ENCODE measurements at regions not wholly inside any gene's neighbourhood (a gene's known extent, or its start where the extent isn't known, plus 50 kb on each side); places are given as distances from the start of the nearest gene placed in this dataset.

DNA sequence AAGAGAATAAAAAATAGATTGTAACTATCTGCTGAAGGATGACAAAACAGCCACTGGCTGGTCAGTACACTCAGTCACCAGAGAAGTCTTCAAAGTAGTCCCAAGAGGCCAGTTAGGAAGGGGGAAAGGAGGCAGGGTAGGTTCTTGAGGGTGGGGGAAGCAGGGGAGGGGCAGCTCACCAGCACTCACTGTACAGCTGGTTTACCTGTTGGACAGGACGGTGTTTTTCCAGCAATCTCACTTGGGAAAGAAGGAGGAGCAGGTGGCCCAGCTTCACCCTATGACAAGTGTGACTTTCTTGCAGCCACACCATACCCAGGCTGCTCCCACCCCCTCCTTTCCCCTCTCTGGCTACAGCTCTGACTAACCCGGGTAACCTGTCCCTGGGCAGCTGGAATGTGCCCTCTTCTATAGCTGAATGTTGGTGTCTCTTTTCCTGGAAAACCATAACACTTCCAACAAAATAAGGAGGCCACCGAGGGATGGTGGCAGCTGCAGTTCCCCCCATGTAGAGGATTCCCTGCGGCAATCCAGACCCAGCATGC is 203.4 kb upstream of the NSMCE3 start:
- Mint-ChIP-seq H3K27ac (no peak overlapping the region), H3K27me3 (no peaks in the 10 kb centered on the region)
- DNase-seq: no peak

DNA sequence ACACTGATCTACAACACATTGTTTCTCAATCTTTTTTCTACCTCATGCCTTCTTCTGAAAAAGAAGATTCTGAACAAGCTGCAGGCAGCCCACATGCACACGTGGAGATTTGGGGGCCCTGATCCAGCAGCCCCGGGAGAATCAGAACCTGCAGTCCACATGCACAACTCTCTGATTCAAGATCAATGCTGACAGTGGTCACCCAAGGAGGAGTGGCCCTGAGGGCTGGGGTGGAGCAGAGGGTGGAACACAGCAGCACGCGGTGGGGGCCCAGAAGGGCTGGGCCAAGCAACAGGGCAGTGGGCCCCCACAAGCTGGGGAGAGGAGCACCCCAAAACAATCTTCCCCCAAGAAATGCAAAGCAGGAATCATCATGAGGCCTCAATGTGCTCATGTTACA is 202.1 kb upstream of the NSMCE3 start:
- no peaks in the 10 kb centered on the region for H3K4me1 Mint-ChIP-seq (ENCODE audit: low read depth)
- DNase-seq: no peak
- H3K27ac Mint-ChIP-seq: no peak overlapping the region
- peaks cover 9% of the 10 kb centered on the region for H3K27me3 Mint-ChIP-seq
- H3K9me3 Mint-ChIP-seq: no peaks in the 10 kb centered on the region
- H3K36me3 Mint-ChIP-seq (ENCODE audit: low read depth): no peaks in the 10 kb centered on the region
- H3K4me3 Mint-ChIP-seq: no peak overlapping the region

More for the DNA sequence above, 203.4 kb upstream of the NSMCE3 start:
- H3K4me1 Mint-ChIP-seq (ENCODE audit: low read depth): no peaks in the 10 kb centered on the region
- no peak overlapping the region for H3K4me3 Mint-ChIP-seq
- no peaks in the 10 kb centered on the region for H3K9me3 Mint-ChIP-seq
- H3K36me3 Mint-ChIP-seq (ENCODE audit: low read depth): no peaks in the 10 kb centered on the region

DNA sequence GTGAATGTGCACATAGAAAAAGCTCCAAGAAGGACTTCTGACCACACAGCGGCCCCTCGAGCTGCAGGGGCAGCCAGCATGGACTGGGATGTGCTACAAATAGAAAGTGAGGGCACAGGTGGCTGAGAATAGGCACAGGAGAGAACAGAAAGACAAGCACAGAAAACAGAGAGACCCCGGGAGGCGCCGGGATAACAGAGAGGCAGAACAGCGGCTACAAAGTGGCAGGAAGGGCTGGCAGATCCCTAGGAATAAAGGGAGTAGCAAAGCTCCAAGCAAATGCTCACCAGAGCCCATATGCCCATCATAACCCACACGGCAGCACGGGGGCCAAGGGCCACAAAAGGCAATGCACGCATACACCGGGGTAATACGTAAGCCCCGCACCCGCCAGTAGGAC is 201.7 kb upstream of the NSMCE3 start:
- DNase-seq: no peak
- Mint-ChIP-seq H3K27me3 (peaks cover 9% of the 10 kb centered on the region), H3K4me1 (ENCODE audit: low read depth) (no peaks in the 10 kb centered on the region), H3K4me3 (no peak overlapping the region), H3K9me3 (no peaks in the 10 kb centered on the region), H3K36me3 (ENCODE audit: low read depth) (no peaks in the 10 kb centered on the region), H3K27ac (no peak overlapping the region)

DNA sequence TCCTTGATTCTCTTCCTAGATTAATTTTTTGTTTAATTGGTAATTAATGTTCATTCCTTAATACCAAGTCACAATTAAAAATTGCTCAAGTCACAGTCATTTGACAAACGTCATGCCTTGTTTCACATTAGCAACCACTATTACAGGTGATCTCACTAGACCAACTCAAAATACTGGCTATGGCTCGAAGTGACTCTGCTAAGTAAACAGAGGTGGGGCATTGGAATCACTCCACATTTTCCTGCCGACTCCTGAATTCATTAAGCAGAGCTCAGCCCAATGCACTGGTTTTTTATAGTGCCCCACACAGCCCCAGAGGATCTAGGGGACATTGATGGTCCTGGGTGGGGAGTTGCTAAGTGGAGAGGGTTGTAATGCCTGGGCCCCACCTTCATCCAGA is 201.2 kb upstream of the NSMCE3 start:
- H3K9me3 Mint-ChIP-seq: no peaks in the 10 kb centered on the region
- H3K4me1 Mint-ChIP-seq (ENCODE audit: low read depth): no peaks in the 10 kb centered on the region
- no peak overlapping the region for H3K27ac Mint-ChIP-seq
- no peak for DNase-seq
- peaks cover 13% of the 10 kb centered on the region for H3K27me3 Mint-ChIP-seq
- H3K36me3 Mint-ChIP-seq (ENCODE audit: low read depth): no peaks in the 10 kb centered on the region
- H3K4me3 Mint-ChIP-seq: no peak overlapping the region

DNA sequence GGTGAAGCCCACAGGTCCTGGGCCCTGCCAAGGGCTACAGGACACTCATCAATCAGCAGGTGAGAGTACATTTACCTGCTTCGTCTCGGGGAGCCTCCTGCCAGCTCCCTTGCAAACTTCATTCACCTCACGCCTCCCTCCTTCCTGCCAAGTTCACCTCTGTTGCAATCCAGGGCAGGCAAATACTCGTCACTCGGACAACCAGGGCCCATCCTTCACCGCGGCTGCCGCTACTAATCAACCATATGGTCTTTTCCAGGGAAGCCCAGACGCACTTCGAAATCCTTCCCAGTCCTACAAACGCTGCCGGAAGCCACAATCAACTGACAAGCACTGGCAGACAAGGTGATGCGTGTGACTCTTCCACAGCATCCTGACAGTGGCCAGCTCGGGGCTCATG is 200.7 kb upstream of the NSMCE3 start:
- Mint-ChIP-seq H3K36me3 (ENCODE audit: low read depth) (no peaks in the 10 kb centered on the region), H3K4me3 (no peak overlapping the region), H3K4me1 (ENCODE audit: low read depth) (no peaks in the 10 kb centered on the region), H3K27me3 (peaks cover 13% of the 10 kb centered on the region), H3K9me3 (no peaks in the 10 kb centered on the region), H3K27ac (no peak overlapping the region)
- DNase-seq: no peak

DNA sequence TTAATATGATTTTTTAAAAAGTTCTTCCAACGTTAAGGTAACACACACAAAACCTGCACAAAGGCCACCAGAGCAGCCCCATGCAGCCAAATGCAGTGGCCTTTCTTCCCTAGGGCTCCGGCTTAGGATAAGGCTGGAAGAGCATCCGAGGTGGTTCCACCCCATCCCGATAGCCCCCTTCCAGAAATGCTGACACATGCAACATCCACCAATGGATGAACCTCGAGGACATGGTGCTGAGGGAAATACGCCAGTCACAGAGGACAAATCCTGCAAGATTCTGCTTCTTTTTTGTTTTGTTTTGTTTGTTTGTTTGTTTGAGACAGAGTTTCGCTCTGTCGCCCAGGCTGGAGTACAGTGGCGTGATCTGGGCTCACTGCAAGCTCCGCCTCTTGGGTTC is 199.3 kb upstream of the NSMCE3 start:
- no peaks in the 10 kb centered on the region for H3K36me3 Mint-ChIP-seq (ENCODE audit: low read depth)
- no peak overlapping the region for H3K4me3 Mint-ChIP-seq
- DNase-seq: no peak
- no peaks in the 10 kb centered on the region for H3K9me3 Mint-ChIP-seq
- H3K27me3 Mint-ChIP-seq: peaks cover 13% of the 10 kb centered on the region
- no peaks in the 10 kb centered on the region for H3K4me1 Mint-ChIP-seq (ENCODE audit: low read depth)
- H3K27ac Mint-ChIP-seq: no peak overlapping the region

DNA sequence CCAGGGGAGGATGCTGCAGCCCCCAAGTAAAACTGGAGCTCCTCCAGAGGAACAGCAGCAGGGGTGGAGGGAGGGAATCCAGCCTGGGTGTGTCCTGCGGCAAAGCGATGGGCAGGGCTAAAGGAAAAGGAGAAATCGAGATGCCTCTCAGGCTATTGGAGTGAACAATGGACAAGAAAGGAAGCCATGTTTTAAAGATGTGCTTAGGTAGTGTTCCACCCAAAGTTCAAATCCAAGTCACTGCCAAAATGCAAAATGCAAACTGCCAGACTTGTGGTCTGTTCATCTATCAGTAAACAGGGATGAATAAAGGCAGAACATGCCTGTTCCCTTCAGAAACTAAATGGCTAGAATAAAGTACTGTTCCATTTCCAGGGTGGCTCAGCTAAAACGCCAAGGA is 197.5 kb upstream of the NSMCE3 start:
- H3K9me3 Mint-ChIP-seq: no peaks in the 10 kb centered on the region
- H3K36me3 Mint-ChIP-seq (ENCODE audit: low read depth): no peaks in the 10 kb centered on the region
- DNase-seq: no peak
- no peak overlapping the region for H3K4me3 Mint-ChIP-seq
- H3K4me1 Mint-ChIP-seq (ENCODE audit: low read depth): no peaks in the 10 kb centered on the region
- H3K27ac Mint-ChIP-seq: no peak overlapping the region
- peaks cover 13% of the 10 kb centered on the region for H3K27me3 Mint-ChIP-seq

DNA sequence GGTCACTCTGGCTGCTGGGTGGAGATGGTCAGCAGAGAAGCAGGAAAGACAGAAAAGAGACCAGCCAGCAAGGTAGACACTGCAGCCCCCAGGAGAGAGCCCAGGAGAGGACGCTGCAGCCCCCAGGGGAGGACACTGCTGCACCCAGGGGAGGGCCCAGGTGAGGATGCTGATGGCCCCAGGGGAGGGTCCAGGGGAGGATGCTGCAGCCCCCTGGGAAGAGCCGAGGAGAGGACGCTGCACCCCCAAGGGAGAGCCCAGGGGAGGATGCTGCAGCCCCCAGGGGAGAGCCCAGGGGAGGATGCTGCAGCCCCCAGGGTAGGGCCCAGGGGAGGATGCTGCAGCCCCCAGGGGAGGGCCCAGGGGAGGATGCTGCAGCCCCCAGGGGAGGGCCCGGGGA is 196.7 kb upstream of the NSMCE3 start:
- H3K9me3 Mint-ChIP-seq: no peaks in the 10 kb centered on the region
- H3K36me3 Mint-ChIP-seq (ENCODE audit: low read depth): no peaks in the 10 kb centered on the region
- no peak overlapping the region for H3K27ac Mint-ChIP-seq
- no peak overlapping the region for H3K4me3 Mint-ChIP-seq
- H3K4me1 Mint-ChIP-seq (ENCODE audit: low read depth): no peaks in the 10 kb centered on the region
- H3K27me3 Mint-ChIP-seq: peaks cover 13% of the 10 kb centered on the region
- no peak for DNase-seq

DNA sequence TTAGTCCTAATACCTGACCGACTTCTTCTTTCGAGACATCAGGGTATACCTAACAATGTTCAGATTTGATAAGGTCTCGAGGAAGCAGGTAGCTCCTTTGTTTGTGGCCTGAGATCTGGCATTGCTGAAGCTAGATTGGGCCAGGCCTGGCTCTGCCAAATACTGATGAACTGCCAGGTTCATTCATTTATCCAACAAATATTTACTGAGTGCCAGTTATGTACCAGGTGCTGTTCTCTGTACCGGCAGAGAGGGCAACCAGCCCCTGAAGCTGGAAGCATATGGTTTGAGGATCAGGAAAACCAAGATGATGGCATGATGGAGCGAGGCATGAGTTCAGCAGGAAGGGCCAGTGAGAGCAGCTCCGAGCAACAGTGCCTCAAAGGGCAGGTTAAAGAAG is 196.2 kb upstream of the NSMCE3 start:
- no peak overlapping the region for H3K4me3 Mint-ChIP-seq
- H3K27ac Mint-ChIP-seq: no peak overlapping the region
- peaks cover 13% of the 10 kb centered on the region for H3K27me3 Mint-ChIP-seq

DNA sequence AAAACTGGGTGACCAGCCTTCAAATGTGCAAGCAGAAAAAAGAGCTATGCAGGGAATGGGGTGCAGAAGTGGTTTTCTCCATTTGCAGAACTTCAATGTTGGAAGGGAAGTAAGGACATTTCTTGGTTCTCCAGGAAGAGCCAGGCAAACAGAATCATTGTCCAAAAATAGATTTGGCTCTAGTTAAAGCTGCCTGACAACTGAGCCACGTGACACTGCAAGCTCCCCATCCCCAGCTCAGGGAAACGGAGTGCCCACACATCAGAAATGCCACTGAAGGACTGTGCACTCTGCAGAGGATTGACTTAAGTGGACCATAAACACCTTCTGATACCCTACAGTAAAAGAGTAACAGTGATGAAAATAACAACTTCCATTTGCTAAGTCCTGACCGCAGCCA is 195.6 kb upstream of the NSMCE3 start:
- Mint-ChIP-seq H3K9me3 (no peaks in the 10 kb centered on the region), H3K27me3 (peaks cover 13% of the 10 kb centered on the region), H3K4me3 (no peak overlapping the region), H3K36me3 (ENCODE audit: low read depth) (no peaks in the 10 kb centered on the region), H3K27ac (no peak overlapping the region), H3K4me1 (ENCODE audit: low read depth) (no peaks in the 10 kb centered on the region)
- no peak for DNase-seq

More for the DNA sequence above, 196.2 kb upstream of the NSMCE3 start:
- Mint-ChIP-seq H3K4me1 (ENCODE audit: low read depth) (no peaks in the 10 kb centered on the region), H3K9me3 (no peaks in the 10 kb centered on the region), H3K36me3 (ENCODE audit: low read depth) (no peaks in the 10 kb centered on the region)
- no peak for DNase-seq

DNA sequence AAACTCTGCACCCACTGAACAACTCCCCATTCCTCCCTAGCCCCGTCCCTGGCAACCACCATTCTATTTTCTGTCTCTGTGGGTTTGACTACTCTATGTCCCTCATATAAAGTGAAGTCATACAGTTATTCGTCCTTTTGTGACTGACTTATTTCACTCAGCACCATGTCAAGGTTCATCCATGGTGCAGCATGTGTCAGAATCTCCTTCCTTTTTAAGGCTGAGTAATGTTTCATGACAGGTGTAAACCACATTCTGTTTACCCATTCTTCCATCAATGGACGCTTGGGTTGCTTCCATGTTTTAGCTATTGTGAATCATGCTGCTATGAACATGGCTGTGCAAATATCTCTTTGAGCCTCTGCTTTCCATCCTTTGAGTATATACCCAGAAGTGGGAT is 192.3 kb upstream of the NSMCE3 start:
- Mint-ChIP-seq H3K27me3 (peaks cover 4% of the 10 kb centered on the region), H3K4me1 (ENCODE audit: low read depth) (no peaks in the 10 kb centered on the region), H3K36me3 (ENCODE audit: low read depth) (no peaks in the 10 kb centered on the region), H3K4me3 (no peak overlapping the region), H3K9me3 (no peaks in the 10 kb centered on the region), H3K27ac (no peak overlapping the region)
- DNase-seq: no peak

DNA sequence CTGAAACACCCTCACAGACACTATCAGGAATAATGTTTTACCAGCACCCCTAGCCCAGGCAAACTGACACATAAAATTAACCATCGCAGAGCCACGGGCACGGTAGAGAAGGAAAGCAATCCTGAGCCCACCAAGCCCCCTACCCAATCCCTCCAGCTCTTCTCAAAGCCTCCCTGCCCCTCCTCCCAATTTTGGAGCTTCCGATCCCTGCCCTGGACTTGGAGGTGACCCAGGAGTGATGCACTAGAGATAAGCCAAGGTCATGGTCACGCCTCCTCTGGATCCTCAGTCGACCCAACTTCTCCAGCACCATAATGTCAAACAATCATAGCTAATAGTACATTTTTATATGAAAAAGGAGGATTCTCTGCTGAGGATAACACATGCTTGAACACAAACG is 188.7 kb upstream of the NSMCE3 start:
- H3K4me1 Mint-ChIP-seq (ENCODE audit: low read depth): peaks cover 7% of the 10 kb centered on the region
- no peaks in the 10 kb centered on the region for H3K27me3 Mint-ChIP-seq
- no peaks in the 10 kb centered on the region for H3K9me3 Mint-ChIP-seq
- no peaks in the 10 kb centered on the region for H3K36me3 Mint-ChIP-seq (ENCODE audit: low read depth)
- no peak overlapping the region for H3K4me3 Mint-ChIP-seq
- DNase-seq: no peak
- H3K27ac Mint-ChIP-seq: no peak overlapping the region

DNA sequence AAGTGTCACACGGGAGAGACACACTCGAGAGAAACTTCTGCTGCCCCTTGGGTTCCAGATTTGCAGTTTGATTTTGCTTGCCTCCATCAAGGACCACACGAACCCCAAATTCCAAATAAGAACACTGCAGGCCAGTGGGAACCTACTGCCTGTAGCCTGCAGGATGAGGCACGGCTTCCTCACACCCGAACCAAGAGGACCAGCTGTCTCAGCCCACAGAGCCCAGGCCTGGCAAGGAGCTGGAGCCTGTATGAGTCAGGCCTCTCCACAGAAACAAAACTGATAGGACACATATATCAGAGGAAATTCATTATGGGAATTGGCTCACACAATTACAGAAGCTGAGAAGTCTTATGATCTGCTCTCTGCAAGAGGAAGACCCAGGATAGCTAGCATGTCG is 188.1 kb upstream of the NSMCE3 start:
- DNase-seq: no peak
- Mint-ChIP-seq H3K27me3 (no peaks in the 10 kb centered on the region), H3K36me3 (ENCODE audit: low read depth) (no peaks in the 10 kb centered on the region), H3K9me3 (no peaks in the 10 kb centered on the region), H3K4me1 (ENCODE audit: low read depth) (peaks cover 13% of the 10 kb centered on the region), H3K4me3 (no peak overlapping the region), H3K27ac (no peak overlapping the region)

DNA sequence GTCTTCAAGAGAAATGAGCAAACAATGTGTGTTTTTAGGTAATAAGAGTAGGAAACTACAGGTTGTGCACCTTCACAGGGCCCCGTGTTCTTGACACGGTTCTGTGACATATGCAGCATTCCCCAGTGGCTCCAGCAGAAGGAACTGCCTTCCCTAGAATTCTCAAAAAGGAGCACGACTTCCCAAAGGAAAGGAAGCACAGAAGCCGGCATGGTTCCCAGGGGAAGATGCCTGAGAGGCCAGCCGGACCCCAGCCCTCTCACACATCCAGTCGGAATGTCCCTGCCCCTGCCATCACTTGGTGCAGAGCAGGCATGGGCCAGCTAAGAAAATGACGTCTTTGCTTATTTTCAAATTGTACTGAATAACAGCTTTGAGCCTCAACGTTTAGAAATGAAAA is 187.3 kb upstream of the NSMCE3 start:
- no peak overlapping the region for H3K27ac Mint-ChIP-seq
- no peaks in the 10 kb centered on the region for H3K36me3 Mint-ChIP-seq (ENCODE audit: low read depth)
- no peak overlapping the region for H3K4me3 Mint-ChIP-seq
- peaks cover 16% of the 10 kb centered on the region for H3K4me1 Mint-ChIP-seq (ENCODE audit: low read depth)
- DNase-seq: no peak
- H3K27me3 Mint-ChIP-seq: peaks cover 1% of the 10 kb centered on the region
- no peaks in the 10 kb centered on the region for H3K9me3 Mint-ChIP-seq

DNA sequence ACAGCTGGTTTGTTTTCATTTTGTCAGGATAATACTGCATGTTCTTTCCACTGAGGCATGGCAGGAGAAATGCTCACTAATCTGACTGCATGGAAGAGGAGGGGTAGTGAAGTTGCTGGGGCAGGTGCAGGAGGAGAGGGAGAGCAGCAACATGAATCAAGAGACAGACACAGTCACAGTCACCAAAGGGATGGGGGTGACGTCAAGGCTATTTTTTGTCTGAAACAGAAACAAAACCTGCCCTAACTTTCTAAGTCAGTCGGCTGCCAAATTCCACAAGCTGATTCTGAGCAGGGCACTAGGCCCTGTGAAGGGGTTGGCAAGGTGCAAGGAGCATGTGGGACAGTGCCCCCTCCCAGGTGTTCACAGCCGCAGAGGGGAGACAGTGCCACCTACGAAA is 186.6 kb upstream of the NSMCE3 start:
- Mint-ChIP-seq H3K36me3 (ENCODE audit: low read depth) (no peaks in the 10 kb centered on the region), H3K4me1 (ENCODE audit: low read depth) (peaks cover 16% of the 10 kb centered on the region), H3K4me3 (no peak overlapping the region), H3K27me3 (peaks cover 3% of the 10 kb centered on the region), H3K9me3 (no peaks in the 10 kb centered on the region), H3K27ac (no peak overlapping the region)
- DNase-seq: no peak

DNA sequence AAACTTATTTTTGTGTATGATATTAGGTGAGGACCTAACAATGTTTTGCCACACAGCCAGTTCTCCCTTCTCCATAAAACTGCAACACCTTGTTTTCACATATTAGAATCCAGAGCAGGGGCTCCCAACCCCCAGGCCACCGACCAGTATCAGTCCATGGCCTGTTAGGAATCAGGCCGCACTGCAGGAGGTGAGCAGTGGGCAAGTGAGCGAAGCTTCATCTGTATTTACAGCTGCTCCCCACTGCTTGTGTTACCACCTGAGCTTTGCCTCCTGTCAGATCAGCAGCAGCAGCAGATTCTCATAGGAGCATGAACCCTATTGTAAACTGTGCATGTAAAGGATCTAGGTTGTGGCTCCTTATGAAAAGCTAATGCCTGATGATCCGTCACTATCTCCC is 185.9 kb upstream of the NSMCE3 start:
- no peaks in the 10 kb centered on the region for H3K9me3 Mint-ChIP-seq
- no peak overlapping the region for H3K27ac Mint-ChIP-seq
- no peak overlapping the region for H3K4me3 Mint-ChIP-seq
- no peaks in the 10 kb centered on the region for H3K36me3 Mint-ChIP-seq (ENCODE audit: low read depth)
- DNase-seq: no peak
- H3K4me1 Mint-ChIP-seq (ENCODE audit: low read depth): peaks cover 16% of the 10 kb centered on the region
- H3K27me3 Mint-ChIP-seq: peaks cover 6% of the 10 kb centered on the region

Measured in activated T-cell treated with anti-CD3 and anti-CD28 coated beads, Interleukin-2, amount 50 U/mL, for 24 hours (primary cell).